H1 (cell line): ENCODE measurements at regions not wholly inside any gene's neighbourhood (a gene's known extent, or its start where the extent isn't known, plus 50 kb on each side); places are given as distances from the start of the nearest gene placed in this dataset.

ENCODE experiments used
- CTCF ChIA-PET: fragments of 300-600 bp; sonication (Branson Sonifier 250); formaldehyde crosslinking; loops from one replicate; lab custom pipeline; 2021; ENCODE audit not compliant: partially characterized antibody; lab: Charles Lee
- POLR2A ChIA-PET: fragments of 300-600 bp; sonication (Branson Sonifier 250); formaldehyde crosslinking; loops from one replicate; lab custom pipeline; 2021; ENCODE audit warnings: inconsistent platforms; ENCODE audit not compliant: partially characterized antibody; lab: Charles Lee
- DNase-seq, 2 experiments: peaks; one replicate each; pipeline versions ENCODE4 v3.0.0 to v3.0.0-alpha.2; 2010 to 2022; ENCODE audit warnings: low spot score in 2 of 2, low read depth in 1 of 2, mixed read lengths in 1 of 2
- FAIRE-seq: peaks from 2 replicates; lab custom pipeline; 2011; peaks lifted over from hg19 to GRCh38; lab: Jason Lieb, UNC
- H2AFZ ChIP-seq: 2 replicates; pipeline ENCODE4 v1.8.1; 2012; ENCODE audit warnings: low read length, inconsistent platforms
- H2AK5ac ChIP-seq: 2 replicates; pipeline ENCODE4 v1.6.1; 2013; ENCODE audit warnings: low read depth, low read length
- H2BK120ac ChIP-seq: replicated peaks from 2 replicates; pipeline ENCODE3; 2013; ENCODE audit warnings: low read depth, low read length, inconsistent platforms
- H2BK12ac ChIP-seq: 2 replicates; pipeline ENCODE4 v1.6.1; 2013; ENCODE audit warnings: low read depth, low read length
- H2BK15ac ChIP-seq: 2 replicates; pipeline ENCODE4 v1.6.1; 2013; ENCODE audit warnings: low read length
- H2BK20ac ChIP-seq: 2 replicates; pipeline ENCODE4 v1.6.1; 2013; ENCODE audit warnings: low read length
- H2BK5ac ChIP-seq: 2 replicates; pipeline ENCODE4 v1.6.1; 2013; ENCODE audit warnings: low read depth, low read length
- H3K14ac ChIP-seq: 2 replicates; pipeline ENCODE4 v1.6.1; 2013; ENCODE audit warnings: inconsistent platforms; ENCODE audit not compliant: insufficient read length
- H3K18ac ChIP-seq: 2 replicates; pipeline ENCODE4 v1.6.1; 2013; ENCODE audit warnings: low read length; ENCODE audit errors: extremely low read depth
- H3K23ac ChIP-seq: 2 replicates; pipeline ENCODE4 v1.6.1; 2013; ENCODE audit warnings: inconsistent platforms; ENCODE audit not compliant: insufficient read length
- H3K23me2 ChIP-seq: 2 replicates; pipeline ENCODE4 v1.6.1; 2013; ENCODE audit warnings: low read depth, low read length
- H3K27ac ChIP-seq: 2 replicates; pipeline ENCODE4 v1.6.1; 2011; ENCODE audit warnings: low read depth, low read length, inconsistent platforms
- H3K27me3 ChIP-seq, 4 experiments: replicated peaks in 1 of 4; 1 replicate in 1 of 4; 2 replicates in 3 of 4; pipeline versions ENCODE4 v1.6.1 to v1.8.1; 2011 to 2013; ENCODE audit warnings: low read length in 3 of 4, mild to moderate bottlenecking in 3 of 4, inconsistent platforms in 2 of 4, mixed read lengths in 2 of 4, moderate library complexity in 1 of 4; ENCODE audit not compliant: control insufficient read depth in 3 of 4, insufficient read depth in 3 of 4; ENCODE audit errors: extremely low read depth in 1 of 4
- H3K36me3 ChIP-seq, 4 experiments: 2 replicates each; pipeline versions ENCODE4 v1.6.1 to v1.8.1; 2011 to 2013; ENCODE audit warnings: mild to moderate bottlenecking in 4 of 4, low read length in 3 of 4, moderate library complexity in 2 of 4, control low read depth in 1 of 4, inconsistent platforms in 1 of 4; ENCODE audit not compliant: insufficient read depth in 4 of 4, control insufficient read depth in 2 of 4
- H3K4ac ChIP-seq: replicated peaks from 2 replicates; pipeline ENCODE3; 2013; ENCODE audit warnings: low read length, low read depth, mixed read lengths, inconsistent platforms; ENCODE audit not compliant: insufficient read length
- H3K4me1 ChIP-seq, 4 experiments: replicated peaks in 1 of 4; 1 replicate in 1 of 4; 2 replicates in 3 of 4; pipeline versions ENCODE4 v1.6.1 to v1.8.1; 2011 to 2013; ENCODE audit warnings: low read length in 3 of 4, inconsistent platforms in 2 of 4, mixed read lengths in 1 of 4; ENCODE audit not compliant: insufficient read depth in 4 of 4, control insufficient read depth in 3 of 4
- H3K4me2 ChIP-seq, 2 experiments: 2 replicates each; pipeline versions ENCODE4 v1.6.1 to v1.8.1; 2011 to 2013; ENCODE audit warnings: low read depth in 2 of 2, low read length in 2 of 2, control low read depth in 1 of 2, inconsistent platforms in 1 of 2, mild to moderate bottlenecking in 1 of 2; ENCODE audit not compliant: insufficient read depth in 1 of 2
- H3K4me3 ChIP-seq, 4 experiments: fragments of 200-600, 300-600 bp in 1 of 4; sonication (generic), shearing (Covaris generic), sonication (Bioruptor Twin) in 1 of 4; 2 replicates each; pipeline versions ENCODE4 v1.5.1 to v1.8.1; 2011 to 2016; ENCODE audit warnings: low read length in 4 of 4, low read depth in 3 of 4, control low read depth in 2 of 4, inconsistent platforms in 2 of 4, mild to moderate bottlenecking in 2 of 4, mixed read lengths in 1 of 4, moderate library complexity in 1 of 4; ENCODE audit not compliant: insufficient read depth in 2 of 4; ENCODE audit errors: extremely low read depth in 1 of 4
- H3K56ac ChIP-seq: replicated peaks from 2 replicates; pipeline ENCODE3; 2013; ENCODE audit warnings: low read depth, mild to moderate bottlenecking, mixed read lengths, low read length, inconsistent platforms; ENCODE audit not compliant: insufficient read length
- H3K79me1 ChIP-seq: 2 replicates; pipeline ENCODE4 v1.6.1; 2013; ENCODE audit warnings: low read depth, low read length, control low read depth
- H3K79me2 ChIP-seq, 2 experiments: 2 replicates each; pipeline versions ENCODE4 v1.6.1 to v1.8.1; 2012 to 2013; ENCODE audit warnings: low read length in 2 of 2, mild to moderate bottlenecking in 2 of 2, inconsistent platforms in 1 of 2; ENCODE audit not compliant: insufficient read depth in 2 of 2, control insufficient read depth in 1 of 2
- H3K9ac ChIP-seq, 4 experiments: replicated peaks in 1 of 4; 1 replicate in 1 of 4; 2 replicates in 3 of 4; pipeline versions ENCODE4 v1.6.1 to v1.8.1; 2011 to 2013; ENCODE audit warnings: low read depth in 3 of 4, low read length in 3 of 4, control low read depth in 2 of 4, mild to moderate bottlenecking in 2 of 4, moderate library complexity in 2 of 4, inconsistent platforms in 1 of 4; ENCODE audit errors: extremely low read depth in 1 of 4
- H3K9me3 ChIP-seq, 2 experiments: 2 replicates each; pipeline versions ENCODE4 v1.6.1 to v1.8.1; 2012 to 2013; ENCODE audit warnings: mild to moderate bottlenecking in 2 of 2, moderate library complexity in 2 of 2, control low read depth in 1 of 2, inconsistent platforms in 1 of 2, low read depth in 1 of 2, low read length in 1 of 2, mixed read lengths in 1 of 2; ENCODE audit not compliant: insufficient read depth in 2 of 2
- H4K20me1 ChIP-seq, 2 experiments: replicated peaks in 1 of 2; 2 replicates each; pipeline versions ENCODE3 to v1.8.1; 2011 to 2013; ENCODE audit warnings: inconsistent platforms in 2 of 2, low read length in 2 of 2, mild to moderate bottlenecking in 1 of 2; ENCODE audit not compliant: insufficient read depth in 2 of 2, control insufficient read depth in 1 of 2
- H4K5ac ChIP-seq: 2 replicates; pipeline ENCODE4 v1.6.1; 2013; ENCODE audit warnings: low read length, low read depth, mixed read lengths, inconsistent platforms; ENCODE audit not compliant: insufficient read length
- H4K8ac ChIP-seq: 2 replicates; pipeline ENCODE4 v1.8.0; 2013; ENCODE audit warnings: mild to moderate bottlenecking, moderate library complexity, low read length, inconsistent platforms; ENCODE audit not compliant: insufficient read depth; ENCODE audit errors: extremely low read depth
- H4K91ac ChIP-seq: replicated peaks from 2 replicates; pipeline ENCODE3; 2013; ENCODE audit warnings: low read length, mixed read lengths, inconsistent platforms; ENCODE audit not compliant: insufficient read length
- BRCA1 ChIP-seq: IDR thresholded peaks from 2 replicates; pipeline ENCODE4 v1.6.1; 2012; ENCODE audit warnings: low read depth, low read length, improper control_type of control experiment
- CEBPB ChIP-seq: IDR thresholded peaks from 2 replicates; pipeline ENCODE4 v1.6.1; 2012; ENCODE audit warnings: low read depth, low read length
- CHD1 ChIP-seq: IDR thresholded peaks from 2 replicates; pipeline ENCODE4 v1.6.1; 2012; ENCODE audit warnings: low read depth, low read length, improper control_type of control experiment
- CREB1 ChIP-seq: IDR thresholded peaks from 2 replicates; pipeline ENCODE4 v1.6.1; 2012; ENCODE audit warnings: inconsistent platforms
- KDM4A ChIP-seq: IDR thresholded peaks from one replicate; pipeline ENCODE4 v1.7.1; 2012; ENCODE audit warnings: low read depth, mild to moderate bottlenecking, moderate library complexity, low read length, inconsistent platforms; ENCODE audit not compliant: severe bottlenecking
- PHF8 ChIP-seq: fragments of 200-600 bp; sonication (generic); conservative IDR thresholded peaks from 2 replicates; pipeline ENCODE4 v1.7.1; 2012; ENCODE audit warnings: low read depth, mild to moderate bottlenecking, inconsistent platforms, low read length, moderate library complexity
- POU5F1 ChIP-seq: IDR thresholded peaks from 2 replicates; pipeline ENCODE4 v1.6.1; 2011; ENCODE audit warnings: low read depth, mild to moderate bottlenecking, low read length, moderate library complexity
- SIRT6 ChIP-seq: IDR thresholded peaks from one replicate; pipeline ENCODE4 v1.7.1; 2012; ENCODE audit warnings: low read length, inconsistent platforms
- TAF7 ChIP-seq: optimal IDR thresholded peaks from 2 replicates; pipeline ENCODE3; 2011; ENCODE audit warnings: low read depth, mild to moderate bottlenecking, inconsistent platforms, low read length, moderate library complexity, borderline replicate concordance
- ZNF274 ChIP-seq: IDR thresholded peaks from 2 replicates; pipeline ENCODE4 v1.7.0; 2012; ENCODE audit warnings: low read length, borderline replicate concordance; ENCODE audit errors: extremely low read depth
- WGBS, 2 experiments: shearing (Covaris generic) in 1 of 2; methylation state at CpG; one replicate each; pipeline versions ENCODE4 v1.1.6 to v1.1.7; 2013 to 2015; ENCODE audit warnings: low lambda C conversion rate in 2 of 2, mixed read lengths in 2 of 2, inconsistent platforms in 1 of 2, low coverage in 1 of 2, missing lambda C conversion rate in 1 of 2; ENCODE audit not compliant: insufficient replicate concordance in 2 of 2, insufficient coverage in 1 of 2, insufficient read length in 1 of 2; ENCODE audit errors: extremely low coverage in 1 of 2, missing lambda C conversion rate in 1 of 2; 5-methylcytosine and 5-hydroxymethylcytosine counted together

GRCh38 chr15:89385596-89386331 is 51.1 kb upstream of the POLG start:
- Histone ChIP-seq H4K5ac (no peak overlapping the region), H3K56ac (no peak overlapping the region), H3K4me2 (no peak overlapping the region), H3K4ac (no peak overlapping the region), H2BK5ac (no peak overlapping the region), H3K14ac (no peak overlapping the region), H3K4me3 (no peak overlapping the region), H2BK12ac (0 out of 2 replicates have a peak overlapping the region, but pooled peaks have one; percentile 43), H2BK20ac (no peak overlapping the region), H2AFZ (no peak overlapping the region), H4K20me1 (peaks cover 0 to 1% of the 10 kb centered on the region in 2 experiments), H2AK5ac (0 out of 2 replicates have a peak overlapping the region, but pooled peaks have one; percentile 32), H3K36me3 (no peaks in the 10 kb centered on the region), H3K27ac (no peak overlapping the region), H2BK120ac (no peak overlapping the region), H3K9ac (no peak overlapping the region), H3K4me1 (peaks cover 9 to 33% (median 20%) of the 10 kb centered on the region in 4 experiments), H3K27me3 (peaks cover 25 to 93% (median 67%) of the 10 kb centered on the region in 4 experiments), H2BK15ac (no peak overlapping the region), H3K23ac (no peak overlapping the region), H3K9me3 (no peaks in the 10 kb centered on the region), H3K18ac (no peak overlapping the region), H4K8ac (no peak overlapping the region), H3K79me2 (no peaks in the 10 kb centered on the region)
- WGBS, 2 experiments, result 85% methylated on average over 10 of the region's 10 CpGs; no CpG with 5 or more reads in 1 of the 2 experiments
- POLR2A ChIA-PET, result no interaction called here
- FAIRE-seq, result no peak
- TF ChIP-seq CREB1 (no peak), KDM4A (no peak), TAF7 (no peak), CEBPB (no peak), BRCA1 (no peak), PHF8 (no peak), CHD1 (no peak), POU5F1 (no peak), SIRT6 (no peak), ZNF274 (no peak)
- TF ChIP-seq, all 59 proteins: peak for 0
- no peaks in the 10 kb centered on the region for H3K23me2 ChIP-seq
- H4K91ac ChIP-seq, result no peak overlapping the region
- H3K79me1 ChIP-seq, result no peaks in the 10 kb centered on the region
- CTCF ChIA-PET, result interaction anchor here (2.3 to 15.5 kb wide), 2 partner anchors 32 to 38 kb away, joined by 5 to 145 read pairs; no protein-coding TSS in a partner anchor
- no peak for DNase-seq
